GM12892 (cell line): ENCODE measurements at regions not wholly inside any gene's neighbourhood (a gene's known extent, or its start where the extent isn't known, plus 50 kb on each side); places are given as distances from the start of the nearest gene placed in this dataset.

Experiments
- POLR2A ChIP-seq: IDR thresholded peaks from 2 replicates; pipeline ENCODE4 v1.6.1; 2011; ENCODE audit warnings: low read depth, low read length, control low read depth
- TAF1 ChIP-seq: IDR thresholded peaks from 2 replicates; pipeline ENCODE4 v1.6.1; 2011; ENCODE audit warnings: low read depth, mild to moderate bottlenecking, control low read depth, low read length, borderline replicate concordance

DNA sequence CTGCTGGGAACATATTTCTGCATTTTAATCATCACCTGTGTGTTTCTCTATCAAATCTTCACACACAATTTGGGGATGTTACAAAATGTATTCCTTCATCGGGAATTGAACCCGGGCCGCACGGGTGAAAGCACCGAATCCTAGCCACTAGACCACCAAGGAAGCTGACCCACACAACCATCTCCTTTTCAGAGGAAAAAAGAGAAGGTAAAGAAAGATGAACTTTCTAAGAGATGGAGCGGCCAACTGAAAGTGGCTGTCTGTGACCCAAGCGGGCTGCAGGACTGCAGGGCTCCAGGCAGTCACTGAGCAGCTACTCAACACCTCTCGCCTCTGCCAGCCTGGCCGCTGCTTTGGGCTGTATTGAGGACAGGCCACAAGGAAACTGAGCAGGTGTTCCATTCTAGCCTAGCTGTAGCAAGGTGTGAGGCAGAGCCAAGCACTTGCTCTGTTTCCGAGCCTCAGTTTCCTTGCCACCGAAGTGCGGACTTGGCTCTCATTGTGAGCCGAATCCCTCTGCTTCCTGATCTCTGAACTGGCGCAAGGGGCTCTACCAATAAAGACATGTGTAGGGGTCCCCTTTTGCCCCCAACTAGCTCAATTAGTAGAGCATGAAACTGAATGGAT lies 156.9 kb upstream of the NBPF11 start:
- TF ChIP-seq POLR2A (no peak), TAF1 (no peak)
